ENCODE measurements at regions not wholly inside any gene's neighbourhood (a gene's known extent, or its start where the extent isn't known, plus 50 kb on each side); places are given as distances from the start of the nearest gene placed in this dataset.

DNA sequence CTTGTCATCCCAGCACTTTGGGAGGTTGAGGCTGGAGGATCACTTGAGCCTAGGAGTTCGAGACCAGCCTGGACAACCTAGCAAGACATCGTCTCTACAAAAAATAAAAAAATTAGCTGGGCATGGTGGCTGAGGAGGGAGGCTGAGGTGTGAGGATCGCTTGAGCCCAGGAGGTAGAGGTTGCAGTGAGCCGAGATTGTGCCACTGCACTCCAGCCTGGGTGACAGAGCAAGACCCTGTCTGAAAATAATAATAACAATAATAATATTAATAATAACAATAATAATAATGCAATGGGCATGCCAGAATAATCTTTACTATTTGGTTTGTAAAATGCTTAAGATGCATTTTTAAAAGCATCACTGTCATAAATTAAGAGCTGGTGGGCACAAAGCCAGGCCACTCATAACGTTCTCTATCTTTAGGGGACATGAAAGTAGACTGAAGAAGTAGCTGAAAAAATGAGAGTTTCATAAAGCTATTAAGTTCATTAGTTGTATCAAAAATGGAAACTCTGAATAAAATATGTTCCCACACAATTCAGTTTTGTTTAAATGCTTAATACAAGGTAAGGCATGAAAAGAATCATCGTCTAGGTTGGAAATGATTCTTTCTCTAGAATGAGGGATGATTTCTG is 51.6 kb upstream of the ITPKB start:
- H4K20me1 ChIP-seq (ENCODE audit: insufficient read depth, low read length), result no peaks in the 10 kb centered on the region
- no peak overlapping the region for H2AFZ ChIP-seq (ENCODE audit: low read length)
- H3K4me2 ChIP-seq (ENCODE audit: low read length), result no peak overlapping the region
- no peaks in the 10 kb centered on the region for H3K9me3 ChIP-seq (ENCODE audit: low read length)
- intact Hi-C loops (cut with micrococcal nuclease; ENCODE audit: unreplicated experiment), result no loop called here
- ChIA-PET CTCF (ENCODE audit: unreplicated experiment) (no interaction called here), POLR2A (interaction anchor here (0.6 to 1.3 kb wide), 4 partner anchors 17 to 50 kb away, joined by 3 to 8 read pairs (median 4); no protein-coding TSS in a partner anchor)
- H3K9me2 ChIP-seq (ENCODE audit: insufficient read depth, low read length), result no peaks in the 10 kb centered on the region
- H3K36me3 ChIP-seq (ENCODE audit: insufficient read depth, low read length), result no peaks in the 10 kb centered on the region
- no peak overlapping the region for H3K4me3 ChIP-seq (ENCODE audit: low read depth, low read length, poor library complexity, severe bottlenecking)
- no TSS peak for BruUV-seq (replicated peaks)
- no peaks in the 10 kb centered on the region for H3K4me1 ChIP-seq (ENCODE audit: insufficient read depth, low read length, poor library complexity, severe bottlenecking)
- no peak for TF ChIP-seq EZH2phosphoT487 (IDR thresholded peaks at IDR 0.05; ENCODE audit: borderline replicate concordance, low read depth, low read length)
- TF ChIP-seq, protein P1, sequence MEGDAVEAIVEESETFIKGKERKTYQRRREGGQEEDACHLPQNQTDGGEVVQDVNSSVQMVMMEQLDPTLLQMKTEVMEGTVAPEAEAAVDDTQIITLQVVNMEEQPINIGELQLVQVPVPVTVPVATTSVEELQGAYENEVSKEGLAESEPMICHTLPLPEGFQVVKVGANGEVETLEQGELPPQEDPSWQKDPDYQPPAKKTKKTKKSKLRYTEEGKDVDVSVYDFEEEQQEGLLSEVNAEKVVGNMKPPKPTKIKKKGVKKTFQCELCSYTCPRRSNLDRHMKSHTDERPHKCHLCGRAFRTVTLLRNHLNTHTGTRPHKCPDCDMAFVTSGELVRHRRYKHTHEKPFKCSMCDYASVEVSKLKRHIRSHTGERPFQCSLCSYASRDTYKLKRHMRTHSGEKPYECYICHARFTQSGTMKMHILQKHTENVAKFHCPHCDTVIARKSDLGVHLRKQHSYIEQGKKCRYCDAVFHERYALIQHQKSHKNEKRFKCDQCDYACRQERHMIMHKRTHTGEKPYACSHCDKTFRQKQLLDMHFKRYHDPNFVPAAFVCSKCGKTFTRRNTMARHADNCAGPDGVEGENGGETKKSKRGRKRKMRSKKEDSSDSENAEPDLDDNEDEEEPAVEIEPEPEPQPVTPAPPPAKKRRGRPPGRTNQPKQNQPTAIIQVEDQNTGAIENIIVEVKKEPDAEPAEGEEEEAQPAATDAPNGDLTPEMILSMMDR (conservative IDR thresholded peaks at IDR 0.05; ENCODE audit: low read length), result no peak
- H3K79me2 ChIP-seq (ENCODE audit: insufficient read depth, low read depth, low read length), result no peaks in the 10 kb centered on the region
- DNase-seq (ENCODE audit: low spot score), result no peak
- no peak overlapping the region for H3K27ac ChIP-seq (ENCODE audit: low read depth, low read length, poor library complexity, severe bottlenecking)

DNA sequence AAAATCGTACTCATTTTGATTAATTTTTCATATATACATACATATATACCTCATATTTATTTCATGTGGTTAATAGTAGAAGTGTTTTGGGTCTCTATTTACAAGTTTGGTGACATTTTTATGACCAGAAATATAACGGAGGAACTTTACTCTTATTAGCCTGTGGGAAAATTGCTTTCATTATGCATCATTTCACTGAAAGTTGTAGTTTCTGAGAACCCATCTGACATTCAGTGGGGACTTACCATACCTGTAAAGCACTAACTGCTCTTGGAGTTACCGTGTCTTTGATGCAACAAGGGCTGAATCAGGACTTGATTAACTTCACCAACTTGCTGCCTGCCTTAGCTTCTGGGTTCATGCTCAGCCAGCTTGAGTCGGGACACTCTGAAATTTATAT is 49.9 kb upstream of the ITPKB start:
- no peaks in the 10 kb centered on the region for H4K20me1 ChIP-seq (ENCODE audit: insufficient read depth, low read length)
- no peaks in the 10 kb centered on the region for H3K4me1 ChIP-seq (ENCODE audit: insufficient read depth, low read length, poor library complexity, severe bottlenecking)
- POLR2A ChIA-PET, result no interaction called here
- H3K9me3 ChIP-seq (ENCODE audit: low read length), result no peaks in the 10 kb centered on the region
- no TSS peak for BruUV-seq (replicated peaks)
- CTCF ChIA-PET (ENCODE audit: unreplicated experiment), result no interaction called here
- TF ChIP-seq, protein P1 (conservative IDR thresholded peaks at IDR 0.05; ENCODE audit: low read length), result no peak
- no peak for TF ChIP-seq EZH2phosphoT487 (IDR thresholded peaks at IDR 0.05; ENCODE audit: borderline replicate concordance, low read depth, low read length)
- H3K4me2 ChIP-seq (ENCODE audit: low read length), result no peak overlapping the region
- H3K79me2 ChIP-seq (ENCODE audit: insufficient read depth, low read depth, low read length), result no peaks in the 10 kb centered on the region
- no peaks in the 10 kb centered on the region for H3K36me3 ChIP-seq (ENCODE audit: insufficient read depth, low read length)
- no peak overlapping the region for H2AFZ ChIP-seq (ENCODE audit: low read length)
- no peak overlapping the region for H3K27ac ChIP-seq (ENCODE audit: low read depth, low read length, poor library complexity, severe bottlenecking)
- intact Hi-C loops (cut with micrococcal nuclease; ENCODE audit: unreplicated experiment), result no loop called here
- H3K4me3 ChIP-seq (ENCODE audit: low read depth, low read length, poor library complexity, severe bottlenecking), result no peak overlapping the region
- DNase-seq (ENCODE audit: low spot score), result no peak
- no peaks in the 10 kb centered on the region for H3K9me2 ChIP-seq (ENCODE audit: insufficient read depth, low read length)

Data from OCI-LY7 (cell line).